GM23248 (cell line): ENCODE measurements at regions not wholly inside any gene's neighbourhood (a gene's known extent, or its start where the extent isn't known, plus 50 kb on each side); places are given as distances from the start of the nearest gene placed in this dataset.

Experiments used
- DNase-seq: peaks from one replicate; pipeline ENCODE4 v3.0.0-alpha.2; 2015
- H2AFZ ChIP-seq: fragments of 200-600 bp; sonication (generic); 2 replicates; pipeline ENCODE4 v1.6.1; 2016; ENCODE audit warnings: antibody characterized with exemption
- H3F3A ChIP-seq: fragments of 200-600 bp; sonication (generic); 2 replicates; pipeline ENCODE4 v1.6.1; 2016; ENCODE audit warnings: mild to moderate bottlenecking, antibody characterized with exemption, mixed run types; ENCODE audit not compliant: insufficient read depth
- H3K27ac ChIP-seq: fragments of 200-600 bp; sonication (generic); 2 replicates; pipeline ENCODE4 v1.5.1; 2016; ENCODE audit warnings: mild to moderate bottlenecking
- H3K27me3 ChIP-seq: fragments of 200-600 bp; sonication (generic); replicated peaks from 2 replicates; pipeline ENCODE4 v1.6.1; 2016; ENCODE audit warnings: mild to moderate bottlenecking; ENCODE audit not compliant: insufficient read depth
- H3K36me3 ChIP-seq: fragments of 200-600 bp; sonication (generic); 2 replicates; pipeline ENCODE4 v1.6.1; 2016; ENCODE audit warnings: low read depth, mild to moderate bottlenecking
- H3K4me1 ChIP-seq: fragments of 200-600 bp; sonication (generic); 2 replicates; pipeline ENCODE4 v1.6.1; 2016; ENCODE audit warnings: mild to moderate bottlenecking; ENCODE audit not compliant: insufficient read depth
- H3K4me2 ChIP-seq: fragments of 200-600 bp; sonication (generic); one replicate; pipeline ENCODE4 v1.6.1; 2016; ENCODE audit warnings: mild to moderate bottlenecking; ENCODE audit not compliant: unreplicated experiment
- H3K4me3 ChIP-seq: fragments of 200-600 bp; sonication (generic); 2 replicates; pipeline ENCODE4 v1.5.1; 2016; ENCODE audit warnings: mild to moderate bottlenecking
- H3K79me2 ChIP-seq: fragments of 200-600 bp; sonication (generic); 2 replicates; pipeline ENCODE4 v1.6.1; 2016; ENCODE audit warnings: mild to moderate bottlenecking; ENCODE audit not compliant: insufficient read depth
- H3K9ac ChIP-seq: fragments of 200-600 bp; sonication (generic); 2 replicates; pipeline ENCODE4 v1.6.1; 2016; ENCODE audit warnings: mild to moderate bottlenecking
- H3K9me2 ChIP-seq: fragments of 200-600 bp; sonication (generic); 2 replicates; pipeline ENCODE4 v1.6.1; 2016; ENCODE audit warnings: mixed run types, mild to moderate bottlenecking, moderate library complexity; ENCODE audit not compliant: insufficient read depth
- H3K9me3 ChIP-seq: fragments of 200-600 bp; sonication (generic); one replicate; pipeline ENCODE4 v1.6.1; 2017; ENCODE audit warnings: low read depth
- H4K20me1 ChIP-seq: fragments of 200-600 bp; sonication (generic); 2 replicates; pipeline ENCODE4 v1.6.0; 2016; ENCODE audit not compliant: insufficient read depth
- EZH2 ChIP-seq: fragments of 200-600 bp; sonication (generic); IDR thresholded peaks from 2 replicates; pipeline ENCODE4 v1.6.1; 2018; ENCODE audit warnings: antibody characterized with exemption, mild to moderate bottlenecking; ENCODE audit not compliant: insufficient read depth, poor library complexity, severe bottlenecking
- EZH2phosphoT487 ChIP-seq: fragments of 200-600 bp; sonication (generic); IDR thresholded peaks from 2 replicates; pipeline ENCODE4 v1.6.1; 2018; ENCODE audit warnings: antibody characterized with exemption, moderate library complexity, mild to moderate bottlenecking, low read depth; ENCODE audit not compliant: insufficient read depth
- WGBS, 2 experiments: methylation state at CpG; one replicate each; pipeline ENCODE4 v1.1.6; 2015 to 2017; ENCODE audit warnings: low lambda C conversion rate in 2 of 2, low coverage in 1 of 2; ENCODE audit errors: missing lambda C conversion rate in 2 of 2; 5-methylcytosine and 5-hydroxymethylcytosine counted together
- in situ Hi-C: fragments of 300-500 bp; cut with MboI; formaldehyde crosslinking; loops from 2 replicates; pipeline ENCODE4 v1.15.0; 2020

DNA sequence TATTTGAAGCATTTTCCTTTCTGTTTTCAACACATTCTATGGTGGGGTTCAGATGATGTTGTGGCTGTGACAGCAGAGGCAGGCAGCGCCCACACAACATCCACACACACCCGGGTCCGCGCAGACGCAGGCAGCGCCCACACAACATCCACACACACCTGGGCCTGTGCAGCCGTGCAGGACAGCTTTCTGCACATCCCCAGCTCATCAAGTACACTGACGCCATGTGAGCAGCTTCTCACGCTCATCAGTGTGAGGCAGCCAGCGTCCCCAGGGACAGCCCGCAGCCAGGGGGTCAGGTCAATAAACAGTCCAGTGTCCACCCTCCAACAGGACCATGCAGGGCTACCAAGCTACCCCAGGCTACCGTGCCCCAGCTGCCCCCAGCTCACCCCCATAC, 272.8 kb upstream of the TCERG1L start:
- no peaks in the 10 kb centered on the region for H3K9me3 ChIP-seq
- no peak for TF ChIP-seq EZH2
- TF ChIP-seq EZH2phosphoT487 = no peak
- H3K27ac ChIP-seq = no peak overlapping the region
- in situ Hi-C loops = no loop called here
- H3K9ac ChIP-seq = no peak overlapping the region
- H3K9me2 ChIP-seq = no peaks in the 10 kb centered on the region
- no peaks in the 10 kb centered on the region for H3K79me2 ChIP-seq
- H3K36me3 ChIP-seq = no peaks in the 10 kb centered on the region
- H3K4me3 ChIP-seq = no peak overlapping the region
- DNase-seq = no peak
- no peaks in the 10 kb centered on the region for H3K27me3 ChIP-seq
- H2AFZ ChIP-seq = no peak overlapping the region
- H3K4me2 ChIP-seq = no peak overlapping the region
- H3K4me1 ChIP-seq = no peaks in the 10 kb centered on the region
- H4K20me1 ChIP-seq = no peaks in the 10 kb centered on the region
- H3F3A ChIP-seq = no peaks in the 10 kb centered on the region
- WGBS, 2 experiments = 41 to 43% methylated on average over 12 of the region's 12 CpGs

DNA sequence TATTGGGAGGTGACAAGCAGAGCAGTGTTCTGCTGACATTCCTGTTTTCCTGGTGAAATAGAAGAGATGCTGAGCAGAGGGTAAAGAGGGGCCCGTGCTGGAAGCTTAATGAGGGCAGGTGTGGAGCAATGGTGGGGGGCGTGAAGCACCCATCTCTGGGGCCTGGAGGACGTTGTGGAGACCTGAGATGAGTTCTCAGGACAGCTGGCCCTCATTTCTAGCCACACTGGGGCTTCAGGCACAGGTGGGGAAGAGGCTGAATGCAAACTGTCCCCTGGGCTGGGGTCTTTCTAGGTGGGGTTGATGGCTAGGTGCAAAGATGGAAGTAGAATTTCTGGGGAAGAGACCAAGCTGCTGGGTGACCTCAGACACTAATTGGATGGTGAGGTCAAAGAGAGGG, 274.2 kb upstream of the TCERG1L start:
- Histone ChIP-seq H3K36me3 (no peaks in the 10 kb centered on the region), H3K27ac (no peak overlapping the region), H2AFZ (no peak overlapping the region), H3K9ac (no peak overlapping the region), H3K4me1 (no peaks in the 10 kb centered on the region), H3K27me3 (no peaks in the 10 kb centered on the region), H3K79me2 (no peaks in the 10 kb centered on the region), H3K4me2 (no peak overlapping the region), H3K9me2 (no peaks in the 10 kb centered on the region), H3K4me3 (no peak overlapping the region), H3K9me3 (no peaks in the 10 kb centered on the region), H3F3A (no peaks in the 10 kb centered on the region), H4K20me1 (no peaks in the 10 kb centered on the region)
- 13% methylated on average over 3 of the region's 3 CpGs for WGBS, 2 experiments
- no peak for DNase-seq
- in situ Hi-C loops = no loop called here
- TF ChIP-seq EZH2phosphoT487 (no peak), EZH2 (no peak)

DNA sequence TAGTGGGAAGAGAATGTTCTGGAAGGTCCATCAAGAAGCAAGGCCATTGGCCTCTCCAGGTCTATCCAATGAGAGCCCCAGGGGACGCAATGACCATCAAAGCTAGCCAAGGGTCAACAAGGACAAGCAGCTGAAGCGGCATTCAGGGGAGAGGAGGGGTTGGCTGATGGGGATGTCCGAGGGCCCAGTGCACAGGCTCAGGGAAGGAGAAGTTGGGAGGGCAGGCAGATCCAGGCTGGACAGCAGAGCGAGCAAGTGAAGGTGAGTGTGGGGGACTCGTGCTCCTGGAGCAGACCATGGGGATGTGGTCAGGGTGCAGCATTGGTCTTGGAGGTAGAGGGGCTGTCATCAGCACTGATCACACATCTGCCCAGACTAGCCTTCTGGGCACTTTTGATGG, 275.4 kb upstream of the TCERG1L start:
- no peaks in the 10 kb centered on the region for H3K36me3 ChIP-seq
- no peaks in the 10 kb centered on the region for H3K9me2 ChIP-seq
- no peak overlapping the region for H2AFZ ChIP-seq
- no peaks in the 10 kb centered on the region for H4K20me1 ChIP-seq
- no peak overlapping the region for H3K4me2 ChIP-seq
- H3K9ac ChIP-seq = no peak overlapping the region
- TF ChIP-seq EZH2 = no peak
- TF ChIP-seq EZH2phosphoT487 = no peak
- in situ Hi-C loops = no loop called here
- H3F3A ChIP-seq = no peaks in the 10 kb centered on the region
- 25 to 28% methylated on average over 5 of the region's 5 CpGs for WGBS, 2 experiments
- no peak for DNase-seq
- no peak overlapping the region for H3K27ac ChIP-seq
- H3K27me3 ChIP-seq = no peaks in the 10 kb centered on the region
- H3K4me1 ChIP-seq = no peaks in the 10 kb centered on the region
- H3K4me3 ChIP-seq = no peak overlapping the region
- no peaks in the 10 kb centered on the region for H3K9me3 ChIP-seq
- no peaks in the 10 kb centered on the region for H3K79me2 ChIP-seq

DNA sequence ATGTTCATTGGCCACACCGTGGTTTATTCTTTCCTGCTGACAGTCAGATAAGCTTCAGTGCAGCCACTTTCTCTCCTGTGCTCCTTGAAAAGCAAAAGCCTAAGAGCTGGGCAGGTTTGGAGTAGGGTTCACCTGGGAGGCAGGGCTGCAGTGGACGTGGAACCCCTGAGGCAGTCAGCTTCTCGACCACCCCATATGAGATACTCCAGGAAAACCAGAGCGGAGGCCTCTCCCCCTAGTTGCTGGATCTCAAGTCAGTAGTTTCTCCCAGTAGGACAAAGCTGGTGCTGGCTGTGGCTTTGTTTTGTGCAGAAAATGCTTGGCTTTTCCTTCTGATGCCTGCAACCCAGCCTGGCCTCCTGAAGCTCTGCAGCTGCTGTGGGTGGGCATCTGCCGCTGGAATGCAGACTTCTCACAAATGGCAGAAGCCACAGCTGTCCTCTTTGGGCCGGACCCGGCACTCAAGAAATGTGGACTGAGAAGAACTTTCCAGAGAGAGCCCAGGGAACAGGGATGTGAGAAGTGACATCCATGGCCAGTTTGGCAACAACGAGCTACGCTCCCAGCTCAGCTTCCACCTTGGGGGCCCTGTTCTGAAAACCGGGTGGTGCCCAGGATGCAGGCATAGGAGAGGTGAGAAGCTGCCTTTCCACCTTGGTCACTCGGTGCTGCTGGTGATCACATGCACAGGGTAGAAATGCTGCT, 276.6 kb upstream of the TCERG1L start:
- no peak overlapping the region for H3K27ac ChIP-seq
- no peak overlapping the region for H3K4me2 ChIP-seq
- TF ChIP-seq EZH2phosphoT487 = no peak
- TF ChIP-seq EZH2 = no peak
- H3K27me3 ChIP-seq = no peaks in the 10 kb centered on the region
- H3K9ac ChIP-seq = no peak overlapping the region
- DNase-seq = no peak
- H3K4me3 ChIP-seq = no peak overlapping the region
- no peaks in the 10 kb centered on the region for H3F3A ChIP-seq
- WGBS, 2 experiments = 21 to 25% methylated on average over 11 of the region's 11 CpGs
- no peak overlapping the region for H2AFZ ChIP-seq
- no peaks in the 10 kb centered on the region for H3K79me2 ChIP-seq
- H3K4me1 ChIP-seq = no peaks in the 10 kb centered on the region
- H3K9me2 ChIP-seq = no peaks in the 10 kb centered on the region
- in situ Hi-C loops = no loop called here
- no peaks in the 10 kb centered on the region for H3K9me3 ChIP-seq
- no peaks in the 10 kb centered on the region for H4K20me1 ChIP-seq
- no peaks in the 10 kb centered on the region for H3K36me3 ChIP-seq
